ENCODE measurements at regions not wholly inside any gene's neighbourhood (a gene's known extent, or its start where the extent isn't known, plus 50 kb on each side); places are given as distances from the start of the nearest gene placed in this dataset.

DNA sequence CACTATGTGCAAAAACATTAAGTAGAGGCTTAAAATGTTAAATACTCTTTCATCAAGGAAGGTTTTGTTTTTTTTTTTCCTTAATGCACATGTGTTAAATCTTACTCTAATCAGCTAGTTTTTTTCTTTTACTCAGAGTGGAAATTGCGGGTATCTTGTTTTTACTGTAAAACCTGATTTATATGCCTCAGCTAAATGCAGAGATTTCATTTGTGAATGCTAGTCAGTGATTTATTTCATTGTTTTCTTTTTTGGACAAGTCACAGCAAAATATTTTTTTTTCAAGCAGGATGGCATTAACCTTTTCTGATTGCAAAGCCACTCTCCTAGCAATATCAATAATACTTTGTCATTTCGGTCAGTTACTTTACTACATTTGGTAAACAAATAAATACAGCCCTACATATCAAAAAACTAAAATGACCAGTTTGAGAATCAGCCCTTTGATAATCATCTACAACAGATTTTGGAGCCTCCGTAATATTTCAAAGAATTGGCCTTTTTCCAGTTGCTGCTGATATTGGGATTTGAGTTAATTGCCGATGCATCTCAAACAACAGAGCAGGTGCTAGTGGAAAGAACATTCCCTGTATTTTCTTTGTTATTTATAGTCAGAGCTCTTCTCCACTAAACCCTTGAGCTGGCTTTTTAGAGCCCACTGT lies 579.2 kb upstream of the ZNF608 start:
- no peak for TF ChIP-seq CTCF (IDR thresholded peaks at IDR 0.05)
- no peak for TF ChIP-seq POLR2A (IDR thresholded peaks at IDR 0.05; ENCODE audit: low read depth)
- TF ChIP-seq POLR2AphosphoS5 (IDR thresholded peaks at IDR 0.05): no peak
- no peak for TF ChIP-seq EP300 (IDR thresholded peaks at IDR 0.05)

All from esophagus muscularis mucosa (tissue), 4 donors.